ENCODE measurements at regions not wholly inside any gene's neighbourhood (a gene's known extent, or its start where the extent isn't known, plus 50 kb on each side); places are given as distances from the start of the nearest gene placed in this dataset.

- TF ChIP-seq EZH2 (IDR thresholded peaks at IDR 0.05; ENCODE audit: low read length, unreplicated experiment): no peak
- no peak for TF ChIP-seq CTCF (conservative IDR thresholded peaks at IDR 0.05; ENCODE audit: low read depth, low read length)
These were observed 308.4 kb upstream of the ROBO2 start for GRCh38 chr3:76731471-76731870.
